ENCODE measurements at regions not wholly inside any gene's neighbourhood (a gene's known extent, or its start where the extent isn't known, plus 50 kb on each side); places are given as distances from the start of the nearest gene placed in this dataset.

DNA sequence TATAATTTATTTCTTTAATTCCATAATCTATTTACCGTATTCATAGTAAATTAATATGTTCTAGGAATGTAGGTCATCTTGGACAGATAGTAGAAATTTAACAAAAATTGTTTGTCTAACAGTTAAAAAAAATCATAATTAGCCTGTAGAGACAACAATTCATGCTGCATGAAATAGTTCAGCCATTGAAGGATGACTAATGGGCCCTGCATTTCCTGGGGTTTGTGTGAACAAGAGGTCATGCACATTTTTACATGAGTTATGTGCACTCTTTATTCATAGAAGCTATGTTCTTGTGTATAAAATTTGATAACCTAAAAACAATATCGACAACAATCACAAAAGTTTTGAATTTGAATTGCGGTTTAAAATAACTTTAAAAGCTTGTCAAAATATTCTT is 1663.6 kb downstream of the SUCLG1 start:
- peak overlapping the region; percentile 94 for H3K27ac ChIP-seq (ENCODE audit: poor library complexity, severe bottlenecking)
- no peaks in the 10 kb centered on the region for H3K27me3 ChIP-seq (ENCODE audit: insufficient read depth, poor library complexity, severe bottlenecking)
- TF ChIP-seq, protein P1, sequence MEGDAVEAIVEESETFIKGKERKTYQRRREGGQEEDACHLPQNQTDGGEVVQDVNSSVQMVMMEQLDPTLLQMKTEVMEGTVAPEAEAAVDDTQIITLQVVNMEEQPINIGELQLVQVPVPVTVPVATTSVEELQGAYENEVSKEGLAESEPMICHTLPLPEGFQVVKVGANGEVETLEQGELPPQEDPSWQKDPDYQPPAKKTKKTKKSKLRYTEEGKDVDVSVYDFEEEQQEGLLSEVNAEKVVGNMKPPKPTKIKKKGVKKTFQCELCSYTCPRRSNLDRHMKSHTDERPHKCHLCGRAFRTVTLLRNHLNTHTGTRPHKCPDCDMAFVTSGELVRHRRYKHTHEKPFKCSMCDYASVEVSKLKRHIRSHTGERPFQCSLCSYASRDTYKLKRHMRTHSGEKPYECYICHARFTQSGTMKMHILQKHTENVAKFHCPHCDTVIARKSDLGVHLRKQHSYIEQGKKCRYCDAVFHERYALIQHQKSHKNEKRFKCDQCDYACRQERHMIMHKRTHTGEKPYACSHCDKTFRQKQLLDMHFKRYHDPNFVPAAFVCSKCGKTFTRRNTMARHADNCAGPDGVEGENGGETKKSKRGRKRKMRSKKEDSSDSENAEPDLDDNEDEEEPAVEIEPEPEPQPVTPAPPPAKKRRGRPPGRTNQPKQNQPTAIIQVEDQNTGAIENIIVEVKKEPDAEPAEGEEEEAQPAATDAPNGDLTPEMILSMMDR (IDR thresholded peaks at IDR 0.05; ENCODE audit: poor library complexity, severe bottlenecking): no peak
- H3K36me3 ChIP-seq (ENCODE audit: low read depth): no peaks in the 10 kb centered on the region
- no peak overlapping the region for H3K4me3 ChIP-seq (ENCODE audit: severe bottlenecking)
- H3K9me3 ChIP-seq (ENCODE audit: severe bottlenecking): no peaks in the 10 kb centered on the region
- H3K4me1 ChIP-seq (ENCODE audit: insufficient read depth, poor library complexity, severe bottlenecking): peaks cover 39% of the 10 kb centered on the region
- DNase-seq (ENCODE audit: low spot score) (no peak), ATAC-seq (ENCODE audit: low read depth) (peak; percentile 95)

DNA sequence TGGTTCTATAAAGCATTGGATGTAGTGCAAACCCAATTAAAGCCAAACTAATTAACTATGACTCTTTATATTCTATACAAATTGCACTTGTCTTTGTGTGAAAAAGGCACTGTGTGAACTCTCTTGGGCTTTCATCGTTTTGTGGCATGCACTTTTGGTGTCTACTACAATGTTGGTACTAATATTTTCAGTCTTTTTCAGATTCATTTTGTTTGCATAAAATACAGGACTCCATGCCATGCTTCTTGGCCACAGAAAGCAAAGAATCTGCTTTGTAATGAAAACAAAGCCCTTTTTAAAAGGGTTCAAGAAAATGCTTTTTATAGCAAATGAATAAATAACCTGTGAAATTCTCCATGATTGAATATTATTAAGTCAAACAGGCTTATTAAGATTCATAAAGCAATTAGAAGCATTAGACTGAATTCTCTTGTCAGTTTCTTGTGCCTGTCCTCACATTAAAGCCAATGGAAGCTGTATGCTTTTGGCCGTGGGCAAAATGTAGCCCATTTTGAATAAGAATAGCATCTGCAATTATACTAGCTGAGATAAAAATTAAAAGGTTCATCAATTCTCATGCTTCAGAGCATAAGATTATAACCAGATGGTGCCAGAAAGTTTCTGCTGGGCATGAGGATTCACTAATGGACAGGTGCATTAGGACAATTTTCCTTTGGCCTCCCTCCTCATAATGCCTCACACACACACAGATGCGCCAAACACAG is 1665.2 kb downstream of the SUCLG1 start:
- no peak overlapping the region for H3K4me3 ChIP-seq (ENCODE audit: severe bottlenecking)
- TF ChIP-seq, protein P1 (IDR thresholded peaks at IDR 0.05; ENCODE audit: poor library complexity, severe bottlenecking): no peak
- H3K4me1 ChIP-seq (ENCODE audit: insufficient read depth, poor library complexity, severe bottlenecking): peaks cover 39% of the 10 kb centered on the region
- ATAC-seq (ENCODE audit: low read depth) (no peak), DNase-seq (ENCODE audit: low spot score) (no peak)
- no peaks in the 10 kb centered on the region for H3K27me3 ChIP-seq (ENCODE audit: insufficient read depth, poor library complexity, severe bottlenecking)
- no peak overlapping the region for H3K27ac ChIP-seq (ENCODE audit: poor library complexity, severe bottlenecking)
- no peaks in the 10 kb centered on the region for H3K9me3 ChIP-seq (ENCODE audit: severe bottlenecking)
- no peaks in the 10 kb centered on the region for H3K36me3 ChIP-seq (ENCODE audit: low read depth)

DNA sequence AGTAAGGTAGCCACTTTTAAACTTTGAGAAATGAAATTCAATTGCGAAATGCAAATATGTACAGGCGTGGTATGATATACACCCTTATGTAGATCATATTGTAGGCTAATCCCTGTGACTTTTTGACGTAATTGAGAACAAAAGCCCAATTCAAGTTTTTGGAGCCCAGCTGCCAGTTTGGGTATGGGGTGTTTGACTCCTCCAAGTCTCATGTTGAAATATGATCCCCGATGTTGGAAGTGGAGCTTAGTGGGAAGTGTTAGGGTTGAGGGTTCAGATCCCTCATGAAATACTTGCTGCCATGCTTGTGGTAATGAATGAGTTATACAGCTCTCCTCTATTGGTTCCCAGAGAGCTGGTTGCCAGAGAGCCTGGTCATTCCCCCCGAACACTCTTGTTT is 1666.8 kb downstream of the SUCLG1 start:
- Histone ChIP-seq H3K9me3 (ENCODE audit: severe bottlenecking) (no peaks in the 10 kb centered on the region), H3K4me1 (ENCODE audit: insufficient read depth, poor library complexity, severe bottlenecking) (peaks cover 39% of the 10 kb centered on the region), H3K27me3 (ENCODE audit: insufficient read depth, poor library complexity, severe bottlenecking) (no peaks in the 10 kb centered on the region), H3K27ac (ENCODE audit: poor library complexity, severe bottlenecking) (no peak overlapping the region), H3K4me3 (ENCODE audit: severe bottlenecking) (no peak overlapping the region), H3K36me3 (ENCODE audit: low read depth) (no peaks in the 10 kb centered on the region)
- no peak for ATAC-seq (ENCODE audit: low read depth)
- DNase-seq (ENCODE audit: low spot score): no peak
- TF ChIP-seq, protein P1 (IDR thresholded peaks at IDR 0.05; ENCODE audit: poor library complexity, severe bottlenecking): no peak

DNA sequence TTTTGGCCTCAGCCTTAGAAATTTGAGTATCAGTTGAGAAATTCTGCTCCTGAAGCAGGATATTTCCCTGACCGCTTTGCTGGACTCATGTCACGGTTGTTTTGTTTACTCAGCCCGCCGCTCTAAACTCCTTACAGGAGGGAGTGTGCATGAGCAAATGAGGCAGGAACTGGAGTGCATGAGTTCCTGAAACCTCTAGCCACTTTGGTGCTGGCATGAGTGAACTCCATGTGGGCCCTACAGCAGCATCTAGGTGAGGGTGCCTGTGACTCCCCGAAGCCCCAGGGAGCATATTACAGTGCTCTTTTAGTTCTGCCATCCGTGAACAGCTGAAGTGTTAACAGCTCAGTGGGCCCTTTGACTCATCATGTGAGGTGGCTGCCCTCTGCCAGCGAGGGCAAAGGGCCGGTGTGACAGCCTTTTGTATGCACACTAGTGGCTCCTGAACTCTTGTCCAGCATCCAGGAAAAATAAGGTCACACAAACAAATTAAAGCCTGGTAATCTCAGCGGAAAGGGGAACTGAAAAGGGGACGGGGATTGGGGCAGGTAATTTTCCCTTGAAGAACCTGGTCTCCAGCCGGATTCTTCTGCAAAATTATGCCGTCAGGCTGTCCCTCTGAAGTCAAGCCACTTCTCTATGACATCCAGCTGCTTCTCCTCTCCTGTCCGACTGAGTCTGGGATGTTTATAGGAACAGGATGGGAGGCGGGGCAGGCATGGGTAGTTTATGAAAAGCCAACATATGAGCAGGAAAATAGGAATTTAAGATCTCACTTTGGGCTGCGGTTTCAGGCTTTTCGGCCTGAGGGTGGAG is 1668.7 kb downstream of the SUCLG1 start:
- DNase-seq (ENCODE audit: low spot score): no peak
- peak; percentile 75 for ATAC-seq (ENCODE audit: low read depth)
- TF ChIP-seq, protein P1 (IDR thresholded peaks at IDR 0.05; ENCODE audit: poor library complexity, severe bottlenecking): no peak

DNA sequence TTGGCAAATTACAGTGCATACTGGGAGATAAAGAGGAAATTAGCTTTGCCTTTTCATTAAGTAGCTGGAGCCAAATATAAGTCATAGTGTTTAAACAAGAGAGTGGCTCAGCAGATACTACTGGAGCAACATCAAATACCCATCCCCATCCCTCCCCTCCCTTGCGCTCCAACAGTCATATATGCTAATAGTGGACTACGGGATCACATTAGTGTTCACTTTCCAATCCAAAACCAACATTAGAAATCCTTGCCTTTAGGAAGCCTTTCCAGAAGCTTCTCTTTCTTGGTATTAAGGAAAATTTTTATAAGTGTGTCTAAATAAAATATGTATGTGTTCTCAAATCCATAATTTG is 1669.3 kb downstream of the SUCLG1 start:
- TF ChIP-seq, protein P1 (IDR thresholded peaks at IDR 0.05; ENCODE audit: poor library complexity, severe bottlenecking): no peak
- H3K36me3 ChIP-seq (ENCODE audit: low read depth): no peaks in the 10 kb centered on the region
- H3K27me3 ChIP-seq (ENCODE audit: insufficient read depth, poor library complexity, severe bottlenecking): no peaks in the 10 kb centered on the region
- no peak overlapping the region for H3K27ac ChIP-seq (ENCODE audit: poor library complexity, severe bottlenecking)
- DNase-seq (ENCODE audit: low spot score) (no peak), ATAC-seq (ENCODE audit: low read depth) (no peak)
- no peak overlapping the region for H3K4me3 ChIP-seq (ENCODE audit: severe bottlenecking)
- peaks cover 19% of the 10 kb centered on the region for H3K4me1 ChIP-seq (ENCODE audit: insufficient read depth, poor library complexity, severe bottlenecking)
- H3K9me3 ChIP-seq (ENCODE audit: severe bottlenecking): no peaks in the 10 kb centered on the region

More for the DNA sequence above, 1668.7 kb downstream of the SUCLG1 start:
- no peaks in the 10 kb centered on the region for H3K36me3 ChIP-seq (ENCODE audit: low read depth)
- no peaks in the 10 kb centered on the region for H3K27me3 ChIP-seq (ENCODE audit: insufficient read depth, poor library complexity, severe bottlenecking)
- H3K9me3 ChIP-seq (ENCODE audit: severe bottlenecking): no peaks in the 10 kb centered on the region
- H3K4me1 ChIP-seq (ENCODE audit: insufficient read depth, poor library complexity, severe bottlenecking): peaks cover 25% of the 10 kb centered on the region
- H3K27ac ChIP-seq (ENCODE audit: poor library complexity, severe bottlenecking): no peak overlapping the region
- no peak overlapping the region for H3K4me3 ChIP-seq (ENCODE audit: severe bottlenecking)

Data from RWPE2 (cell line).